Vagina (tissue), 2 donors: ENCODE measurements at regions not wholly inside any gene's neighbourhood (a gene's known extent, or its start where the extent isn't known, plus 50 kb on each side); places are given as distances from the start of the nearest gene placed in this dataset.
"Not testable (repeated sequence)": the region's sequence is repeated elsewhere in the genome, so short reads cannot be mapped to it uniquely, and the experiment has no call there.

ENCODE experiments used
- DNase-seq, 2 donors: peaks; one replicate each; pipeline ENCODE4 v3.0.0-alpha.2; 2017; ENCODE audit errors: extremely low spot score in 2 of 2
- H3K27ac ChIP-seq: fragments of 200-600 bp; sonication (generic); one replicate; pipeline ENCODE4 v1.5.1; 2019
- H3K27me3 ChIP-seq: fragments of 200-600 bp; sonication (generic); one replicate; pipeline ENCODE4 v1.5.1; 2019
- H3K36me3 ChIP-seq, 2 donors: fragments of 200-600 bp; sonication (generic); one replicate each; pipeline ENCODE4 v1.5.1; 2017 to 2019
- H3K4me1 ChIP-seq: fragments of 200-600 bp; sonication (generic); one replicate; pipeline ENCODE4 v1.5.1; 2019
- H3K4me3 ChIP-seq, 2 donors: fragments of 200-600 bp; sonication (generic); 1 replicate in 1 of 2; 2 replicates in 1 of 2; pipeline ENCODE4 v1.5.1; 2016 to 2019
- H3K9me3 ChIP-seq: fragments of 200-600 bp; sonication (generic); one replicate; pipeline ENCODE4 v1.5.1; 2019
- POLR2A ChIP-seq, 2 donors: fragments of 450-650 bp; IDR thresholded peaks; one replicate each; pipeline ENCODE4 v1.6.1; 2017; ENCODE audit warnings: antibody characterized with exemption in 2 of 2, mild to moderate bottlenecking in 2 of 2, moderate library complexity in 2 of 2
- POLR2AphosphoS5 ChIP-seq, 2 donors: sonication (generic); formaldehyde crosslinking; IDR thresholded peaks; one replicate each; pipeline ENCODE4 v1.9.0; 2017; ENCODE audit warnings: antibody characterized with exemption in 2 of 2, mild to moderate bottlenecking in 2 of 2, low read depth in 1 of 2; ENCODE audit not compliant: insufficient read depth in 1 of 2
- intact Hi-C: fragments of 100-400 bp; cut with DNase I; formaldehyde crosslinking; loops from one replicate; pipeline ENCODE4 v1.15.1; 2023
- TF ChIP-seq, protein P1 (sequence below), 3 experiments: fragments of 450-650 bp in 2 of 3; fragments of 200-600 bp in 1 of 3; sonication (generic) in 1 of 3; IDR thresholded peaks; one replicate each; pipeline ENCODE4 v1.5.1; 2017 to 2019; ENCODE audit warnings: antibody characterized with exemption in 3 of 3, mild to moderate bottlenecking in 2 of 3, moderate library complexity in 2 of 3

- intact Hi-C loops, result no loop called here
- no peak for DNase-seq
- TF ChIP-seq POLR2A (IDR thresholded peaks at IDR 0.05), result no peak
- TF ChIP-seq, protein P1, sequence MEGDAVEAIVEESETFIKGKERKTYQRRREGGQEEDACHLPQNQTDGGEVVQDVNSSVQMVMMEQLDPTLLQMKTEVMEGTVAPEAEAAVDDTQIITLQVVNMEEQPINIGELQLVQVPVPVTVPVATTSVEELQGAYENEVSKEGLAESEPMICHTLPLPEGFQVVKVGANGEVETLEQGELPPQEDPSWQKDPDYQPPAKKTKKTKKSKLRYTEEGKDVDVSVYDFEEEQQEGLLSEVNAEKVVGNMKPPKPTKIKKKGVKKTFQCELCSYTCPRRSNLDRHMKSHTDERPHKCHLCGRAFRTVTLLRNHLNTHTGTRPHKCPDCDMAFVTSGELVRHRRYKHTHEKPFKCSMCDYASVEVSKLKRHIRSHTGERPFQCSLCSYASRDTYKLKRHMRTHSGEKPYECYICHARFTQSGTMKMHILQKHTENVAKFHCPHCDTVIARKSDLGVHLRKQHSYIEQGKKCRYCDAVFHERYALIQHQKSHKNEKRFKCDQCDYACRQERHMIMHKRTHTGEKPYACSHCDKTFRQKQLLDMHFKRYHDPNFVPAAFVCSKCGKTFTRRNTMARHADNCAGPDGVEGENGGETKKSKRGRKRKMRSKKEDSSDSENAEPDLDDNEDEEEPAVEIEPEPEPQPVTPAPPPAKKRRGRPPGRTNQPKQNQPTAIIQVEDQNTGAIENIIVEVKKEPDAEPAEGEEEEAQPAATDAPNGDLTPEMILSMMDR (IDR thresholded peaks at IDR 0.05), result no peak
- H3K9me3 ChIP-seq, result no peaks in the 10 kb centered on the region
- H3K4me3 ChIP-seq, result no peak overlapping the region
- H3K27me3 ChIP-seq, result no peaks in the 10 kb centered on the region
- H3K27ac ChIP-seq, result no peak overlapping the region
- no peaks in the 10 kb centered on the region for H3K36me3 ChIP-seq
- no peaks in the 10 kb centered on the region for H3K4me1 ChIP-seq
Measured at GRCh38 chr12:14099994-14100393, 118.6 kb upstream of the GRIN2B start.

GRCh38 chr12:14101556-14101955 is 120.2 kb upstream of the GRIN2B start:
- DNase-seq, H3K27me3 ChIP-seq, intact Hi-C loops, H3K9me3 ChIP-seq, H3K4me1 ChIP-seq, H3K4me3 ChIP-seq, H3K27ac ChIP-seq, H3K36me3 ChIP-seq: not testable (repeated sequence)

- Histone ChIP-seq H3K36me3 (no peaks in the 10 kb centered on the region), H3K4me1 (no peaks in the 10 kb centered on the region), H3K9me3 (no peaks in the 10 kb centered on the region), H3K27me3 (no peaks in the 10 kb centered on the region), H3K27ac (no peak overlapping the region), H3K4me3 (no peak overlapping the region)
- intact Hi-C loops, result no loop called here
- TF ChIP-seq, protein P1 (IDR thresholded peaks at IDR 0.05), result no peak
- no peak for TF ChIP-seq POLR2AphosphoS5 (IDR thresholded peaks at IDR 0.05; ENCODE audit: insufficient read depth in 1 of 2, low read depth in 1 of 2)
- TF ChIP-seq POLR2A (IDR thresholded peaks at IDR 0.05), result no peak
- no peak for DNase-seq
Measured at GRCh38 chr12:14111230-14111865, 129.9 kb upstream of the GRIN2B start.

DNA sequence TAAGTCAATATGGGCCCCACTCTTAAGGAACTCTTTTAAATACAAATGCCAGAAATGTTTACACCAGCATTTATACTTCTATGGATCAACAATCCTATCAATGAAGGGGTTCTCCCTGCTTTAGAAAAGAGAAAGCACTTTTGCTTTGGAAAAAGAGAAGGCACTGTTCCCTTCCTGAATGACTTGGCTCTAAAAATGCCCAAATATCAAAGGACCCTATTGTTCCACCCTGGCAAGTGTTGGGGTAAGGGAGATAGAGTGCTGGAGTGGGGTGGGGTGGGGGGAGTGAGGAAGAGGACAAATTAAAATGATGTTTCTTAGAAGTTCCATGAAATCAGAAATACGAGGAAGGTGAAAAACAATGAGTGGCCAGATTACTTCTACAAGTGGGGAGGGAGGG is 131.6 kb upstream of the GRIN2B start:
- no peak overlapping the region for H3K27ac ChIP-seq
- no peak for TF ChIP-seq POLR2AphosphoS5 (IDR thresholded peaks at IDR 0.05; ENCODE audit: insufficient read depth in 1 of 2, low read depth in 1 of 2)
- TF ChIP-seq, protein P1 (IDR thresholded peaks at IDR 0.05), result no peak
- no peak for TF ChIP-seq POLR2A (IDR thresholded peaks at IDR 0.05)
- intact Hi-C loops, result no loop called here
- no peaks in the 10 kb centered on the region for H3K9me3 ChIP-seq
- DNase-seq, result no peak
- no peaks in the 10 kb centered on the region for H3K4me1 ChIP-seq
- H3K4me3 ChIP-seq, result no peak overlapping the region
- no peaks in the 10 kb centered on the region for H3K27me3 ChIP-seq
- H3K36me3 ChIP-seq, result no peaks in the 10 kb centered on the region

DNA sequence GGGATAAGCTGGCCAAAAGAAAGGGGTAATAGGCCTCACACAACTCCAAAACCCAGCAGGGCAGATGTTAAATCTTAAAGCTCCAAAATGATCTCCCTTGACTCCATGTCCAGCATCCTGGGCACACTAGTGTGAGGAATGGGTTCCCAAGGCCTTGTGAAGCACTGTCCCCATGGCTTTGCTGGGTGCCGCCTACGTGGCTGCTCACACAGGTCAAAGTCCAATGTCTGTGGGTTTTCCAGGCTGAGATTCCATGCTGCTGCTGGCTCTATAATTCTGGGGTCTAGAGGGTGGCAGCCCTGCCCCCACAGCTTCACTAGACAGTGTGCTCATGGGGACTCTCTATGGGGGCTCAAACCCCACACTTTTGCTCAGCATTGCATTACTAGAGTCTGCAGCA is 145.3 kb upstream of the GRIN2B start:
- Histone ChIP-seq H3K9me3 (no peaks in the 10 kb centered on the region), H3K27me3 (no peaks in the 10 kb centered on the region), H3K27ac (no peak overlapping the region), H3K4me3 (no peak overlapping the region), H3K36me3 (no peaks in the 10 kb centered on the region), H3K4me1 (no peaks in the 10 kb centered on the region)
- intact Hi-C loops, result no loop called here
- no peak for TF ChIP-seq POLR2AphosphoS5 (IDR thresholded peaks at IDR 0.05; ENCODE audit: insufficient read depth in 1 of 2, low read depth in 1 of 2)
- no peak for TF ChIP-seq POLR2A (IDR thresholded peaks at IDR 0.05)
- TF ChIP-seq, protein P1 (IDR thresholded peaks at IDR 0.05), result no peak
- no peak for DNase-seq
